Vagina (tissue), 2 donors: ENCODE measurements at regions not wholly inside any gene's neighbourhood (a gene's known extent, or its start where the extent isn't known, plus 50 kb on each side); places are given as distances from the start of the nearest gene placed in this dataset.
"Not testable (repeated sequence)": the region's sequence is repeated elsewhere in the genome, so short reads cannot be mapped to it uniquely, and the experiment has no call there.

Source experiments
- POLR2A ChIP-seq, 2 donors: fragments of 450-650 bp; IDR thresholded peaks; one replicate each; pipeline ENCODE4 v1.6.1; 2017; ENCODE audit warnings: antibody characterized with exemption in 2 of 2, mild to moderate bottlenecking in 2 of 2, moderate library complexity in 2 of 2
- POLR2AphosphoS5 ChIP-seq, 2 donors: sonication (generic); formaldehyde crosslinking; IDR thresholded peaks; one replicate each; pipeline ENCODE4 v1.9.0; 2017; ENCODE audit warnings: antibody characterized with exemption in 2 of 2, mild to moderate bottlenecking in 2 of 2, low read depth in 1 of 2; ENCODE audit not compliant: insufficient read depth in 1 of 2
- TF ChIP-seq, protein P1 (sequence below), 3 experiments: fragments of 450-650 bp in 2 of 3; fragments of 200-600 bp in 1 of 3; sonication (generic) in 1 of 3; IDR thresholded peaks; one replicate each; pipeline ENCODE4 v1.5.1; 2017 to 2019; ENCODE audit warnings: antibody characterized with exemption in 3 of 3, mild to moderate bottlenecking in 2 of 3, moderate library complexity in 2 of 3

DNA sequence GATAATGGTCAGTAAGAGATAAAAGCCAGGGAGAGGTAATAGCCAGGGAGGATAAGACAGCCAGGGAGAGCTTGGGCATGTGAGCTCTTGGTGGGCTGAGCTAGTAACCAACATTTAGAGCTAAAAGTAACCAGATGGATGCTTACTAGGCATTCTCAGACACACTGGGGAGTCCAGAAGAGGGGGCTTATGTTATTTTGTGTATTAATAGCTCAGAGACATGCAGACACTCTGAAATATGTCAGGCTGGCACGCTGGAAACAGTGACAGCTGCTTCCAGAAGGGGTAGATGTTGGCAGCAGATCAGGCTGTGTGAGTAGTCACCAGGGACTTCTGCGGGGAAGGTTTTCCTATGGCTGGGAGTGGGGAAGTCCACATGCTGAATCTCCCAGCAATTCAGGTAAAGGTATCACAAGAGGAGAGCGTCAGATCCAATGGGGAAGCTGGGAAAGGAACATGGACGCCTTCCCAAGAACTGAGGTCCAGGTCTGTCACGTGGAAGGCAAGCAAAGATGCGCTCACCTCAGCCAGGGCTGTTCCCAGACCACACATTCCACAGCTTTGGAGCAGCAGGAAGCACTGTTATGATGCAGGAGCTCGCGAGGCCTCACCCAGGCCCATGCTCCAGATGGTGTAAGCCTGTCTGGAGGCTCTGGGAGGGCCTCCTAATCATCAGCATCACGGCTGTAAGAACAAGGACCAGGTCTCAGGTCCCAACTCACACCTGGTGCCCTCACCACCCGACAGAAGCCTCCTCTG, 196.0 kb downstream of the ATP6V0E2 start:
- TF ChIP-seq, protein P1, sequence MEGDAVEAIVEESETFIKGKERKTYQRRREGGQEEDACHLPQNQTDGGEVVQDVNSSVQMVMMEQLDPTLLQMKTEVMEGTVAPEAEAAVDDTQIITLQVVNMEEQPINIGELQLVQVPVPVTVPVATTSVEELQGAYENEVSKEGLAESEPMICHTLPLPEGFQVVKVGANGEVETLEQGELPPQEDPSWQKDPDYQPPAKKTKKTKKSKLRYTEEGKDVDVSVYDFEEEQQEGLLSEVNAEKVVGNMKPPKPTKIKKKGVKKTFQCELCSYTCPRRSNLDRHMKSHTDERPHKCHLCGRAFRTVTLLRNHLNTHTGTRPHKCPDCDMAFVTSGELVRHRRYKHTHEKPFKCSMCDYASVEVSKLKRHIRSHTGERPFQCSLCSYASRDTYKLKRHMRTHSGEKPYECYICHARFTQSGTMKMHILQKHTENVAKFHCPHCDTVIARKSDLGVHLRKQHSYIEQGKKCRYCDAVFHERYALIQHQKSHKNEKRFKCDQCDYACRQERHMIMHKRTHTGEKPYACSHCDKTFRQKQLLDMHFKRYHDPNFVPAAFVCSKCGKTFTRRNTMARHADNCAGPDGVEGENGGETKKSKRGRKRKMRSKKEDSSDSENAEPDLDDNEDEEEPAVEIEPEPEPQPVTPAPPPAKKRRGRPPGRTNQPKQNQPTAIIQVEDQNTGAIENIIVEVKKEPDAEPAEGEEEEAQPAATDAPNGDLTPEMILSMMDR (IDR thresholded peaks at IDR 0.05): not testable (repeated sequence)
- not testable (repeated sequence) for TF ChIP-seq POLR2A (IDR thresholded peaks at IDR 0.05); POLR2AphosphoS5 (IDR thresholded peaks at IDR 0.05; ENCODE audit: insufficient read depth in 1 of 2, low read depth in 1 of 2)
